ENCODE measurements at regions not wholly inside any gene's neighbourhood (a gene's known extent, or its start where the extent isn't known, plus 50 kb on each side); places are given as distances from the start of the nearest gene placed in this dataset.

DNA sequence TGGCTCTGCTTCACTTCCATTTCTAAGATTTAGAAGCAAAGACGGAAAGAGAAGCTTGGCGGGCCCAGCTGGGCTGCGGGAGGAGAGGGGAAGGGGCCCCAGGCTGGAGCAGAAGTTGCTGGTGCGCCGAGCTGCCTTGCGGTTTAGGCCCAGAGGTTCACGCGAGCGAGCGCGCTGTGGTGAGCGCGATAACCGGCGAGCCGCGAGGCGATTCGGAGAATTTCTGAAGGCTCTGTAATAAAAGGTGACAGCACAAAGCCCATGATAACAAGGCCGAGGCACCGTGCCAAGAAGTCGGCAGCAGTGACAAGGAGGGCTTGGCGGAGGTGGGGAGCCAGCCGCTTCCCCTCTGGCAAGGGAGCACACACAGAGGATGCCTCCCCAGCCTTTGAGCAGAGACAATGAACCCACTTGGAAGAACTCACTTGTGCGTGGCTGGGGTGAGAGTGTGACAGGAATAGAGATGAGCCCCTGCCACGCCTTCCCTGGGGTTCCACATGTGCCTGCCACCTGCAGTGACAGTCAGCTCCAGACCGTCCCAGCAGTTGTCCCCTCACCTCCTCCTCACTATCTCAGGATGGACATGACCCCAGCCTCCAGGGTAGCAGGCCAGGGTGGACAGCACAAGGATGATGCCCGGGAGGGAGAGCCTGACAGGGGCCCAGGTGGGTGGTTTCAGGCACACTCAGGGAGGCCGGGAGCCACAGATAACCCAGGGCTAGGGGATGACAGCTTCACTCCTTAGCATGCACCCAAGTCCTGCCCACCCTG is 315.2 kb downstream of the UACA start:
- Histone ChIP-seq H3K9ac (ENCODE audit: insufficient read length, low read depth) (peak overlapping the region; percentile 1), H3K9me3 (ENCODE audit: insufficient read depth, low read length) (no peaks in the 10 kb centered on the region), H3K27me3 (ENCODE audit: insufficient read depth, insufficient read length) (peaks cover 32% of the 10 kb centered on the region), H3K36me3 (ENCODE audit: insufficient read depth, insufficient read length, low read length) (no peaks in the 10 kb centered on the region), H3K4me3 (ENCODE audit: insufficient read length, low read depth) (no peak overlapping the region), H3K4me1 (ENCODE audit: insufficient read depth, insufficient read length) (peaks cover 14% of the 10 kb centered on the region)
- TF ChIP-seq SUZ12 (IDR thresholded peaks at IDR 0.05; ENCODE audit: extremely low read depth, insufficient read depth, insufficient read length) (no peak), ZNF274 (IDR thresholded peaks at IDR 0.05; ENCODE audit: low read depth, low read length) (no peak), YY1 (IDR thresholded peaks at IDR 0.05; ENCODE audit: insufficient read depth, insufficient read length) (no peak)
- DNase-seq (ENCODE audit: low read depth, low spot score), result no peak

DNA sequence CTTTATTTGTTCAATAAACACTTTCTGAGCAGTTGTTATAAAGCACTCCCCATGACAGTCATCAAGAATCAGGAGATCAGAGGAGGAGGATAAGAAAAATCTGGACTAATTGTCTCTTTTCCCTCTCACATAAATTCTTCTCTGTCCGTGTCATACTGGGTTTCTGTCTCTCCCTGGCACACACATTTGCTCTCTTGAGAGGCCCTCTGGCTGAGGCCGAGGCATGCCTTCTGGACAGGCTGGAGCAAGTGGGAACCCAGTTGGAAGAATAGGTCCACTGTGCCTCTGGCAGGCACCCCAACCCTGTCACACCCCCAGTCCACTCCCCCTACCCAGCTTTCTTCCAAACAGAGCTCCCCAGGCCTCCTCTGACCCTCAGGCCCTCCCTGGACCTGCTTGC is 315.8 kb downstream of the UACA start:
- H3K27me3 ChIP-seq (ENCODE audit: insufficient read depth, insufficient read length), result peaks cover 35% of the 10 kb centered on the region
- TF ChIP-seq YY1 (IDR thresholded peaks at IDR 0.05; ENCODE audit: insufficient read depth, insufficient read length) (no peak), SUZ12 (IDR thresholded peaks at IDR 0.05; ENCODE audit: extremely low read depth, insufficient read depth, insufficient read length) (no peak), ZNF274 (IDR thresholded peaks at IDR 0.05; ENCODE audit: low read depth, low read length) (no peak)
- H3K36me3 ChIP-seq (ENCODE audit: insufficient read depth, insufficient read length, low read length), result no peaks in the 10 kb centered on the region
- H3K4me1 ChIP-seq (ENCODE audit: insufficient read depth, insufficient read length), result peaks cover 15% of the 10 kb centered on the region
- H3K9me3 ChIP-seq (ENCODE audit: insufficient read depth, low read length), result no peaks in the 10 kb centered on the region
- DNase-seq (ENCODE audit: low read depth, low spot score), result no peak
- H3K4me3 ChIP-seq (ENCODE audit: insufficient read length, low read depth), result no peak overlapping the region
- H3K9ac ChIP-seq (ENCODE audit: insufficient read length, low read depth), result no peak overlapping the region

DNA sequence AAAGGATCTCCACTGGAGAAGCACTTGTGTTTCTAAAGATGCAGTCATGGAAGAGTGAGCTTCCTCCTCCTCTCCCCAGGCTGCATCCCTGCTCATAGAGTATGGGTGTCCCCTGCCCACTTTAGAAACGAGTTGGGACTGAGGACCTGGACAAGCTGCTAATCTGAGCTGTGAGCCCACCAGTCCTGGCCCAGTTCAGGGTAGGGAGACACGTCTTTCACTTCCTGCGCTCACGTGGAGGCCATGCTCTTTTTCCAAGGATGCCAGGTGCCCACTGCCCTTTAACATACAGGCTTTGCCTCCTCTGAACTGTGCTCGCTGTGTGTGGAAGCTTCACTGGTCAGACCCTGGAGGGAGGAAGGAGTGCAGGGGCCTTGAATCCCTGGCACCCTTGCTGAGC is 316.3 kb downstream of the UACA start:
- Histone ChIP-seq H3K9ac (ENCODE audit: insufficient read length, low read depth) (no peak overlapping the region), H3K36me3 (ENCODE audit: insufficient read depth, insufficient read length, low read length) (no peaks in the 10 kb centered on the region), H3K4me3 (ENCODE audit: insufficient read length, low read depth) (no peak overlapping the region), H3K4me1 (ENCODE audit: insufficient read depth, insufficient read length) (peaks cover 12% of the 10 kb centered on the region), H3K9me3 (ENCODE audit: insufficient read depth, low read length) (no peaks in the 10 kb centered on the region), H3K27me3 (ENCODE audit: insufficient read depth, insufficient read length) (peaks cover 40% of the 10 kb centered on the region)
- DNase-seq (ENCODE audit: low read depth, low spot score), result no peak
- TF ChIP-seq SUZ12 (IDR thresholded peaks at IDR 0.05; ENCODE audit: extremely low read depth, insufficient read depth, insufficient read length) (no peak), ZNF274 (IDR thresholded peaks at IDR 0.05; ENCODE audit: low read depth, low read length) (no peak), YY1 (IDR thresholded peaks at IDR 0.05; ENCODE audit: insufficient read depth, insufficient read length) (no peak)

DNA sequence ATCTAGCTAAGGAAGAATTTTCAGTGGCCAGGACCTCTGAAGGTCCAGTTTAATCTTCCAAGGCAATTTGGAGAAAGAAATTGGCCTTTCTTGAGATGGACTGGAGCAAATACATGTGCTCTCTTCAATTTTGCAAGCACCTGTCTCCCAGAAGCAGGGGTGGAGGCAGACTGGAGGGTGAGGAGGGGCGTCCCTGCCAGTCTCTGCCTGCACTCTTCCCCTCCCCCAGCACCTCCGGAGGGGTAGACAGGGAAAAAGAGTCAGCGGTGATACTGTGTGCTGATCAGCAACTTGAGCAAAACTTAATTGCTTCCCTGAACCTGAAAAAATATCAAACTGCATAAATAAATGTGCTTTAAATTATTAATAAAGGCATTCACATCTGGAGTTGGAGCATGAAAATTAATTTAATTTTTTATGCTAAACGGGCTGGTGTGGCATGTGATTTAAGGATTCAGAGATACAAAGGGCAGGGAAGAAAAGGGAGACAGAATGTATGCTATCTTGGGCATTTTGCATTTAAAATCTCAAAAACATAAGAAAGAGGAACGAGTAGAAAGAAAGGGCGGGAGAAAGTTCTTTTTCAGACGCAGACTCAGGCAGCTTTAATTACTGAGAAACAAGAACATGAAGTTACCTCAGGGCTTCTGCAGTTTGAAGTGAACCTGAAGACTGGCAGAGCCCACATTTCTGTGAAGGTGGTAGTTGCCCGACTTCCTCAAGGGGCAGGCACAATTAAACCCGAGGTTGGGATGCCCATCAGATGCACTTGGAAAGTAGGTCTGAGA is 319.7 kb downstream of the UACA start:
- Histone ChIP-seq H3K36me3 (ENCODE audit: insufficient read depth, insufficient read length, low read length) (no peaks in the 10 kb centered on the region), H3K27me3 (ENCODE audit: insufficient read depth, insufficient read length) (peaks cover 29% of the 10 kb centered on the region), H3K9ac (ENCODE audit: insufficient read length, low read depth) (no peak overlapping the region), H3K4me1 (ENCODE audit: insufficient read depth, insufficient read length) (peaks cover 9% of the 10 kb centered on the region), H3K4me3 (ENCODE audit: insufficient read length, low read depth) (no peak overlapping the region), H3K9me3 (ENCODE audit: insufficient read depth, low read length) (no peaks in the 10 kb centered on the region)
- TF ChIP-seq SUZ12 (IDR thresholded peaks at IDR 0.05; ENCODE audit: extremely low read depth, insufficient read depth, insufficient read length) (no peak), YY1 (IDR thresholded peaks at IDR 0.05; ENCODE audit: insufficient read depth, insufficient read length) (no peak), ZNF274 (IDR thresholded peaks at IDR 0.05; ENCODE audit: low read depth, low read length) (no peak)
- no peak for DNase-seq (ENCODE audit: low read depth, low spot score)

DNA sequence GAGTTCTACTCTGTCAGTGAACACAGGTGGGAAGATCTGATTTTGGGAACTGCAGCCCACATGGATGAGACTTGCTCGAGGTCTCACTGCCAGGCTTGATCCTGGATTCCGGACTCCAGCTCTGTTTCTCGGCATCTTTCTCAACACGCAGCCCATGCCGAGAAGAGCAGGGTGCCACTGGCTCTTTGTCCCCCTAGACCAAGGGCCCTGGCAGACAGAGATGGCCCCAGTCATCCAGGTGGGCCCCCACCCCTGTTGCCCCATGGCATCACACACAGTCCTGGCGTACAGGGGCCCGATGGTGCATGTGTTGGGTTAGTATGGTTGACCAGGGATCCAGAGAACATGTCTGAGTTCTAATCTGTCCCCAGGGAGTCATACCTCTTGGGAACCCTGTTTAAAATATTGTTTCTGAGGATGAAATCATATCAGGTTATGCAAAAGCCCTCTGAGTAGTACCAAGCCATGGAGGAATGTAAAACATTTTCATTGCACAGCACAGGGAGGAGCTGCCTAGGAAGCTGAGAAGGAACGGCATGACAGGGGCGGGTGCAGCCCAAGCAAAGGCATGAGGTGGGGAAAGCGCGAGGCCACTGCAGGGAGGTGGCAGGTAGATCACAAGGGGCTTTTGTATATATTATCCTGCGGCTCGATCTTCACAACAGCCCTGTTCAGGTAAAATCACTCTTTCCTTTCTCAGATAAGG is 320.6 kb downstream of the UACA start:
- TF ChIP-seq YY1 (IDR thresholded peaks at IDR 0.05; ENCODE audit: insufficient read depth, insufficient read length), result no peak

DNA sequence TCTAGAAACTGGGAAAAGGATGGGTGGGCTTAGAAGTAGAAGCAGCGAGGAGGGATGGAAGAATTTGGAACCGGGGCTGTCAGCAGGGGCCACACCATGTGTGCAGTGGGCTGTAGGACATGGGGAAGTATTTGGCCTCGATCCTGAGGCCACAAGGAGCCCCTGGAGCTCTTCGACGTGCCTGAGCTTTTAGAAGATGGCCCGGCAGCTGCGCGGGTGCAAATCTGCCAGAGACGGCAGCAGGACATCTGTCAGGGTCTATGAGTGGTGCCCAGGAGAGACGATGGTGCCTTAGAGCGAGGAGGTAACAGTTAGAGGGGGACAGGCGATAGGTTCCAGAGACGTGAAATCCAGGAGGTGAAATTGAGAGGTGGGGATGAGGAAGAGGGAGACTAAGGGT is 321.1 kb downstream of the UACA start:
- Histone ChIP-seq H3K36me3 (ENCODE audit: insufficient read depth, insufficient read length, low read length) (no peaks in the 10 kb centered on the region), H3K27me3 (ENCODE audit: insufficient read depth, insufficient read length) (peaks cover 25% of the 10 kb centered on the region), H3K9ac (ENCODE audit: insufficient read length, low read depth) (no peak overlapping the region), H3K4me1 (ENCODE audit: insufficient read depth, insufficient read length) (peaks cover 15% of the 10 kb centered on the region), H3K4me3 (ENCODE audit: insufficient read length, low read depth) (no peak overlapping the region), H3K9me3 (ENCODE audit: insufficient read depth, low read length) (no peaks in the 10 kb centered on the region)
- no peak for DNase-seq (ENCODE audit: low read depth, low spot score)
- TF ChIP-seq YY1 (IDR thresholded peaks at IDR 0.05; ENCODE audit: insufficient read depth, insufficient read length) (no peak), ZNF274 (IDR thresholded peaks at IDR 0.05; ENCODE audit: low read depth, low read length) (no peak), SUZ12 (IDR thresholded peaks at IDR 0.05; ENCODE audit: extremely low read depth, insufficient read depth, insufficient read length) (no peak)

More for the DNA sequence above, 320.6 kb downstream of the UACA start:
- H3K27me3 ChIP-seq (ENCODE audit: insufficient read depth, insufficient read length), result peaks cover 26% of the 10 kb centered on the region
- H3K36me3 ChIP-seq (ENCODE audit: insufficient read depth, insufficient read length, low read length), result no peaks in the 10 kb centered on the region
- no peak overlapping the region for H3K4me3 ChIP-seq (ENCODE audit: insufficient read length, low read depth)
- no peaks in the 10 kb centered on the region for H3K9me3 ChIP-seq (ENCODE audit: insufficient read depth, low read length)
- no peak for DNase-seq (ENCODE audit: low read depth, low spot score)
- no peak overlapping the region for H3K9ac ChIP-seq (ENCODE audit: insufficient read length, low read depth)
- H3K4me1 ChIP-seq (ENCODE audit: insufficient read depth, insufficient read length), result peaks cover 12% of the 10 kb centered on the region

Measured in NT2/D1 (cell line).